Inferior parietal cortex (tissue), 1 donor: ENCODE measurements at regions not wholly inside any gene's neighbourhood (a gene's known extent, or its start where the extent isn't known, plus 50 kb on each side); places are given as distances from the start of the nearest gene placed in this dataset.
"Not testable (repeated sequence)": the region's sequence is repeated elsewhere in the genome, so short reads cannot be mapped to it uniquely, and the experiment has no call there.

Experiments
- DNase-seq: peaks from one replicate; pipeline ENCODE4 v3.0.0-alpha.2; 2016; ENCODE audit errors: extremely low spot score

- DNase-seq, result no peak
These were observed 192.8 kb upstream of the SALL3 start for GRCh38 chr18:78786776-78787175.

- DNase-seq, result no peak
These were observed 191.9 kb upstream of the SALL3 start for GRCh38 chr18:78787751-78788150.

- DNase-seq, result no peak
These were observed 191.5 kb upstream of the SALL3 start for GRCh38 chr18:78788161-78788560.

GRCh38 chr18:78789850-78790249 is 189.8 kb upstream of the SALL3 start:
- DNase-seq, result no peak

- DNase-seq, result no peak
These were observed 189.1 kb upstream of the SALL3 start for GRCh38 chr18:78790511-78790910.

- DNase-seq, result no peak
These were observed 188.7 kb upstream of the SALL3 start for GRCh38 chr18:78790960-78791359.

- DNase-seq, result no peak
These were observed 187.5 kb upstream of the SALL3 start for GRCh38 chr18:78792094-78792493.

- DNase-seq, result no peak
These were observed 186.9 kb upstream of the SALL3 start for GRCh38 chr18:78792736-78793135.

- no peak for DNase-seq
These were observed 186.1 kb upstream of the SALL3 start for GRCh38 chr18:78793313-78794070.

GRCh38 chr18:78794071-78794430 is 185.6 kb upstream of the SALL3 start:
- no peak for DNase-seq

- no peak for DNase-seq
These were observed 182.7 kb upstream of the SALL3 start for GRCh38 chr18:78796693-78797455.

- no peak for DNase-seq
These were observed 182.1 kb upstream of the SALL3 start for GRCh38 chr18:78797499-78797898.

GRCh38 chr18:78798402-78799175 is 181.0 kb upstream of the SALL3 start:
- DNase-seq, result no peak

GRCh38 chr18:78799382-78800089 is 180.1 kb upstream of the SALL3 start:
- no peak for DNase-seq

GRCh38 chr18:78800102-78800851 is 179.3 kb upstream of the SALL3 start:
- DNase-seq, result not testable (repeated sequence)

GRCh38 chr18:78801011-78801410 is 178.6 kb upstream of the SALL3 start:
- DNase-seq, result no peak

GRCh38 chr18:78803104-78803503 is 176.5 kb upstream of the SALL3 start:
- DNase-seq, result no peak

- DNase-seq, result no peak
These were observed 175.2 kb upstream of the SALL3 start for GRCh38 chr18:78804206-78805030.

- no peak for DNase-seq
These were observed 173.8 kb upstream of the SALL3 start for GRCh38 chr18:78805840-78806239.

- DNase-seq, result no peak
These were observed 171.9 kb upstream of the SALL3 start for GRCh38 chr18:78807668-78808067.
